ENCODE measurements at regions not wholly inside any gene's neighbourhood (a gene's known extent, or its start where the extent isn't known, plus 50 kb on each side); places are given as distances from the start of the nearest gene placed in this dataset.

DNA sequence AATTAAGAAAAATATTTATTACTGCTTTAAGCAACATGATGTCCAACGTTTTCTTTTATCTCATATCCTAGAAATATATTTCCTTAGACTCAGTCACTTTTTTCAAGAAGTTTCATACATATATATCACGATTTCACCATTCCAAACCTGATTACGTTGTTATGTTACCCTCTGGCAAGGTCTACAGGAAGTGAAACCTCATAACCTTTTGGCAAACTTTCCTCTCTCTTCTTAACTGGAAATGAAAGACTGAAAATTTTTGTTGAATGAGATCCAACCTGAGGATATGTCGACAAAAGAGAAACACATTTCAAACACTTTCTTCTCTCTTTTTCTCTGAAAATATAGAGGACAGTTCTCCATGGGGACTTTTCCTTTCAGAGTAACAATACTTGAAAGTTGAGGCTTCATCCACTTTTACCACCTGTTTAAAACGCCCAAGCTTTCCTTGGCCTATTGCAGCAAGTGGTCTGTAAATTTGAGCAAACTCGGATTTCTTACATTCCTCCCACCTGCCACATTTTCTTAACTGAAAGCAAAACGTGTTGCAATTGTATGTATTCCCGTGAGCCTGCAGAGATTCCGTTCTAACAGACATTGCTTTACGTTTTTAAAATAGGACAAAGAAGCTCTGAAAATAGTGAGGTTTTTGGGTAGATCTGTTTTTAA is 298.1 kb downstream of the CETN3 start:
- TF ChIP-seq, protein P1, sequence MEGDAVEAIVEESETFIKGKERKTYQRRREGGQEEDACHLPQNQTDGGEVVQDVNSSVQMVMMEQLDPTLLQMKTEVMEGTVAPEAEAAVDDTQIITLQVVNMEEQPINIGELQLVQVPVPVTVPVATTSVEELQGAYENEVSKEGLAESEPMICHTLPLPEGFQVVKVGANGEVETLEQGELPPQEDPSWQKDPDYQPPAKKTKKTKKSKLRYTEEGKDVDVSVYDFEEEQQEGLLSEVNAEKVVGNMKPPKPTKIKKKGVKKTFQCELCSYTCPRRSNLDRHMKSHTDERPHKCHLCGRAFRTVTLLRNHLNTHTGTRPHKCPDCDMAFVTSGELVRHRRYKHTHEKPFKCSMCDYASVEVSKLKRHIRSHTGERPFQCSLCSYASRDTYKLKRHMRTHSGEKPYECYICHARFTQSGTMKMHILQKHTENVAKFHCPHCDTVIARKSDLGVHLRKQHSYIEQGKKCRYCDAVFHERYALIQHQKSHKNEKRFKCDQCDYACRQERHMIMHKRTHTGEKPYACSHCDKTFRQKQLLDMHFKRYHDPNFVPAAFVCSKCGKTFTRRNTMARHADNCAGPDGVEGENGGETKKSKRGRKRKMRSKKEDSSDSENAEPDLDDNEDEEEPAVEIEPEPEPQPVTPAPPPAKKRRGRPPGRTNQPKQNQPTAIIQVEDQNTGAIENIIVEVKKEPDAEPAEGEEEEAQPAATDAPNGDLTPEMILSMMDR (IDR thresholded peaks at IDR 0.05; ENCODE audit: poor library complexity, severe bottlenecking): no peak
- TF ChIP-seq POLR2AphosphoS5 (IDR thresholded peaks at IDR 0.05) (no peak), MXI1 (conservative IDR thresholded peaks at IDR 0.05; ENCODE audit: poor library complexity, severe bottlenecking) (no peak), EZH2 (IDR thresholded peaks at IDR 0.05; ENCODE audit: borderline replicate concordance, insufficient read depth, low read length, poor library complexity, severe bottlenecking) (no peak), TAF1 (IDR thresholded peaks at IDR 0.05; ENCODE audit: low read depth) (no peak), EP300 (conservative IDR thresholded peaks at IDR 0.05; ENCODE audit: poor library complexity, severe bottlenecking) (no peak)
- TF ChIP-seq, protein P2, sequence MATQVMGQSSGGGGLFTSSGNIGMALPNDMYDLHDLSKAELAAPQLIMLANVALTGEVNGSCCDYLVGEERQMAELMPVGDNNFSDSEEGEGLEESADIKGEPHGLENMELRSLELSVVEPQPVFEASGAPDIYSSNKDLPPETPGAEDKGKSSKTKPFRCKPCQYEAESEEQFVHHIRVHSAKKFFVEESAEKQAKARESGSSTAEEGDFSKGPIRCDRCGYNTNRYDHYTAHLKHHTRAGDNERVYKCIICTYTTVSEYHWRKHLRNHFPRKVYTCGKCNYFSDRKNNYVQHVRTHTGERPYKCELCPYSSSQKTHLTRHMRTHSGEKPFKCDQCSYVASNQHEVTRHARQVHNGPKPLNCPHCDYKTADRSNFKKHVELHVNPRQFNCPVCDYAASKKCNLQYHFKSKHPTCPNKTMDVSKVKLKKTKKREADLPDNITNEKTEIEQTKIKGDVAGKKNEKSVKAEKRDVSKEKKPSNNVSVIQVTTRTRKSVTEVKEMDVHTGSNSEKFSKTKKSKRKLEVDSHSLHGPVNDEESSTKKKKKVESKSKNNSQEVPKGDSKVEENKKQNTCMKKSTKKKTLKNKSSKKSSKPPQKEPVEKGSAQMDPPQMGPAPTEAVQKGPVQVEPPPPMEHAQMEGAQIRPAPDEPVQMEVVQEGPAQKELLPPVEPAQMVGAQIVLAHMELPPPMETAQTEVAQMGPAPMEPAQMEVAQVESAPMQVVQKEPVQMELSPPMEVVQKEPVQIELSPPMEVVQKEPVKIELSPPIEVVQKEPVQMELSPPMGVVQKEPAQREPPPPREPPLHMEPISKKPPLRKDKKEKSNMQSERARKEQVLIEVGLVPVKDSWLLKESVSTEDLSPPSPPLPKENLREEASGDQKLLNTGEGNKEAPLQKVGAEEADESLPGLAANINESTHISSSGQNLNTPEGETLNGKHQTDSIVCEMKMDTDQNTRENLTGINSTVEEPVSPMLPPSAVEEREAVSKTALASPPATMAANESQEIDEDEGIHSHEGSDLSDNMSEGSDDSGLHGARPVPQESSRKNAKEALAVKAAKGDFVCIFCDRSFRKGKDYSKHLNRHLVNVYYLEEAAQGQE (IDR thresholded peaks at IDR 0.05; ENCODE audit: borderline replicate concordance): no peak

All from neural cell (in vitro differentiated cells).